Activated T-helper 1 cell treated with anti-CD3 and anti-CD28 coated beads, Interleukin-2, amount 50 U/mL, for 16 hours (primary cell): ENCODE measurements at regions not wholly inside any gene's neighbourhood (a gene's known extent, or its start where the extent isn't known, plus 50 kb on each side); places are given as distances from the start of the nearest gene placed in this dataset.
A peak's percentile ranks its signal among the peaks of the same experiment; 100 is the strongest.
"Not testable (repeated sequence)": the region's sequence is repeated elsewhere in the genome, so short reads cannot be mapped to it uniquely, and the experiment has no call there.

Experiments
- DNase-seq, 2 donors: peaks; one replicate each; pipeline ENCODE4 v3.0.0-alpha.2; 2020; ENCODE audit warnings: low read depth in 1 of 2, low spot score in 1 of 2

- no peak for DNase-seq
Measured at GRCh38 chr9:129459547-129460322, 161.2 kb downstream of the C9orf50 start.

GRCh38 chr9:129458663-129459546, 162.0 kb downstream of the C9orf50 start:
- DNase-seq = no peak

GRCh38 chr9:129458155-129458661, 162.7 kb downstream of the C9orf50 start:
- DNase-seq = peak; percentile 21 to 39

- no peak for DNase-seq
Measured at GRCh38 chr9:129457325-129457779, 163.5 kb downstream of the C9orf50 start.

- no peak for DNase-seq
Measured at GRCh38 chr9:129456549-129457324, 164.2 kb downstream of the C9orf50 start.

GRCh38 chr9:129455151-129455995, 165.5 kb downstream of the C9orf50 start:
- no peak for DNase-seq

- DNase-seq = no peak
Measured at GRCh38 chr9:129454467-129455067, 166.3 kb downstream of the C9orf50 start.

GRCh38 chr9:129453734-129454133, 167.2 kb downstream of the C9orf50 start:
- no peak for DNase-seq

- DNase-seq = no peak
Measured at GRCh38 chr9:129451669-129452068, 169.2 kb downstream of the C9orf50 start.

- no peak for DNase-seq
Measured at GRCh38 chr9:129451089-129451656, 169.7 kb downstream of the C9orf50 start.

- DNase-seq = no peak
Measured at GRCh38 chr9:129449066-129449465, 171.8 kb downstream of the C9orf50 start.

GRCh38 chr9:129446828-129447550, 173.9 kb downstream of the C9orf50 start:
- DNase-seq = no peak

- no peak for DNase-seq
Measured at GRCh38 chr9:129445794-129446306, 175.1 kb downstream of the C9orf50 start.

GRCh38 chr9:129443515-129444164, 177.3 kb downstream of the C9orf50 start:
- not testable (repeated sequence) for DNase-seq

- DNase-seq = no peak
Measured at GRCh38 chr9:129442803-129443511, 177.9 kb downstream of the C9orf50 start.

- no peak for DNase-seq
Measured at GRCh38 chr9:129441852-129442251, 179.0 kb downstream of the C9orf50 start.

- DNase-seq = no peak
Measured at GRCh38 chr9:129440435-129441186, 180.3 kb downstream of the C9orf50 start.
